ENCODE measurements at regions not wholly inside any gene's neighbourhood (a gene's known extent, or its start where the extent isn't known, plus 50 kb on each side); places are given as distances from the start of the nearest gene placed in this dataset.
A peak's percentile ranks its signal among the peaks of the same experiment; 100 is the strongest.

DNA sequence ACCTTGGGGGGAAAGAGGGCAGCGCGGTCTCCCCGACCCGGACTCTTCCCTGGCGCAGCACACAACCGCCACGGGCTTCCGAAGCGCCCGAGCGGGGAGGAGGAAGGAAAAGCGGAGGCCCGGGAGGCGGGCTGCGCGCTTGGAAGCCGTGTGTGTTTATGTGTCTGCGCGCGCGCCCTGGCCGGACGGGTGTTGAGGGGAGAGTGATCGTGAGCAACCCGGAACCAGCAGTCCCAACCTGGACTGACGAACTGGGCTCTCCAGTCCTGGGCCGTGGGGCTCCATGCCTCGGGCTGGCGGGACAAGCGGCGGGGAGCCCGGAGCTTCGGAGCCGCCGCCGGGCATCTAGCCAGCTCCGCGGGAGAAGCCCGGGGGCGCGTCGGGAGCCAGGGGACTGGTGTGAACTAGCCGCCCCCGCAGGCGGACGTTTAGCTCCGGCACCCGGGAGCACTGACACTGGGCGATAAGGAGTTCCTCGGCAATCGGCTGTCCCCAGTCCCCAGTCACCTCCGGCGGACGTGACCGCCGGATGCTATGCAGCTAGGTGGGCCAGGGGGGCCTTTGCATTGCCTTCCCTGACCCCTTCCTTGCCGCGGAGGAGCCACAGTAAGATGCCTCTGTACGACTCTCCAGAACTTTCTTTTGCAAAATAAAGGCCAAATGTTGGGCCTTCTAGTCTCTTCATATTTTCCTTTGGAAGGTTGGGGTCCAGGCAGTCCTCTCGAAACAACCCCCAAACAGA, 74.8 kb upstream of the BCOR start:
- H3K36me3 ChIP-seq (replicated peaks): no peaks in the 10 kb centered on the region
- DNase-seq: no peak
- peak overlapping the region; percentile 46 for H3K4me3 ChIP-seq (ENCODE audit: low read depth, low read length)
- H3K27me3 ChIP-seq (replicated peaks): no peaks in the 10 kb centered on the region
- TF ChIP-seq, protein P1, sequence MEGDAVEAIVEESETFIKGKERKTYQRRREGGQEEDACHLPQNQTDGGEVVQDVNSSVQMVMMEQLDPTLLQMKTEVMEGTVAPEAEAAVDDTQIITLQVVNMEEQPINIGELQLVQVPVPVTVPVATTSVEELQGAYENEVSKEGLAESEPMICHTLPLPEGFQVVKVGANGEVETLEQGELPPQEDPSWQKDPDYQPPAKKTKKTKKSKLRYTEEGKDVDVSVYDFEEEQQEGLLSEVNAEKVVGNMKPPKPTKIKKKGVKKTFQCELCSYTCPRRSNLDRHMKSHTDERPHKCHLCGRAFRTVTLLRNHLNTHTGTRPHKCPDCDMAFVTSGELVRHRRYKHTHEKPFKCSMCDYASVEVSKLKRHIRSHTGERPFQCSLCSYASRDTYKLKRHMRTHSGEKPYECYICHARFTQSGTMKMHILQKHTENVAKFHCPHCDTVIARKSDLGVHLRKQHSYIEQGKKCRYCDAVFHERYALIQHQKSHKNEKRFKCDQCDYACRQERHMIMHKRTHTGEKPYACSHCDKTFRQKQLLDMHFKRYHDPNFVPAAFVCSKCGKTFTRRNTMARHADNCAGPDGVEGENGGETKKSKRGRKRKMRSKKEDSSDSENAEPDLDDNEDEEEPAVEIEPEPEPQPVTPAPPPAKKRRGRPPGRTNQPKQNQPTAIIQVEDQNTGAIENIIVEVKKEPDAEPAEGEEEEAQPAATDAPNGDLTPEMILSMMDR (IDR thresholded peaks at IDR 0.05; ENCODE audit: low read depth, low read length, missing control alignments): no peak
- in situ Hi-C loops (cut with HindIII; ENCODE audit: low pct_ligation_motif_present, low sequenced_read_pairs): no loop called here
- H3K27ac ChIP-seq: peak overlapping the region; percentile 37

DNA sequence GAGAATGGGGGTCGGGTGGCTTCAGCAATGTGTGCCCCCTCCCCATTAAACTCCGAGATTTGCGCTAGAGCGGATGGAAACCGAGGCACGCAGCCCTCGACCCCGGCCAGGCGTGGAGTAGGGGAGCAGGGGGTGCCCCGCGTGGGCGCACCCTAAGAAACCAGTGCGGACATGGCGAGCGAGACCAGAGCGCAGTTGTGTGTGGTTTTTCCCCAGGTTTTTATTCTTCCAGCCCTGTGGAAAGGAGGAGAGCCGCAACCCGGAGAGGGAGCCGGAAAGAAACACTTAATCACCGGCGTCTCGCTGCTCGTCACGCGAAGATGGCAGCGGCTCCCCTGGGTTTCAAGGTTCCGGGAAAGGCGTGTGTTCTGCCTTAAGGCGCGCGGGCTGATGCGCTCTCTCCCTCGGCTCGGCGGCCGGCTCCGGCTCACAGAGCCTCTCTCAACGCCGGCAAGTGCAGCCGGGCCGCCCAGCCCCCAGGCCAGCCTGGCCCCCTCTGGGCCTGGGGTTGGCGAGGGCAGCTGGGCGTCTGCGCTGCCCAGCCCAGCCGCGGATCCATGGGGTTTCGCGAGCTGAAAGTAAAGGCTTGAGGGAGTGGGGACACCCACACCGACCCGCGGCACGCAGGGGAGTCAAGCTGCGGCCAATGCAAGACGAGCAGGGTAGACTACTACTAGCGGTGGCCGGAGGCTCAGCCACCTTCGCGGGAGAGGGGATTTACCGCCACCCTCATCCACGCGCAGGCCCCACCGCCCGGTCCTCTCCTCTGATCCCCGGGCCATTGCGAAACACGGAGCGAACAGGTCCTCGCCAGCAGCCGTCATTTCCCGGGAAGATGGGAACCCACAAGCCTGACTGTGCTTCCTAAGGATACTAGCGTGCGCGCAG, 74.0 kb upstream of the BCOR start:
- in situ Hi-C loops (cut with HindIII; ENCODE audit: low pct_ligation_motif_present, low sequenced_read_pairs): no loop called here
- Histone ChIP-seq H3K27ac (peak overlapping the region; percentile 49), H3K4me3 (ENCODE audit: low read depth, low read length) (peak overlapping the region; percentile 46), H3K27me3 (replicated peaks) (no peaks in the 10 kb centered on the region), H3K36me3 (replicated peaks) (no peaks in the 10 kb centered on the region)
- no peak for DNase-seq
- TF ChIP-seq, protein P1 (IDR thresholded peaks at IDR 0.05; ENCODE audit: low read depth, low read length, missing control alignments): no peak

DNA sequence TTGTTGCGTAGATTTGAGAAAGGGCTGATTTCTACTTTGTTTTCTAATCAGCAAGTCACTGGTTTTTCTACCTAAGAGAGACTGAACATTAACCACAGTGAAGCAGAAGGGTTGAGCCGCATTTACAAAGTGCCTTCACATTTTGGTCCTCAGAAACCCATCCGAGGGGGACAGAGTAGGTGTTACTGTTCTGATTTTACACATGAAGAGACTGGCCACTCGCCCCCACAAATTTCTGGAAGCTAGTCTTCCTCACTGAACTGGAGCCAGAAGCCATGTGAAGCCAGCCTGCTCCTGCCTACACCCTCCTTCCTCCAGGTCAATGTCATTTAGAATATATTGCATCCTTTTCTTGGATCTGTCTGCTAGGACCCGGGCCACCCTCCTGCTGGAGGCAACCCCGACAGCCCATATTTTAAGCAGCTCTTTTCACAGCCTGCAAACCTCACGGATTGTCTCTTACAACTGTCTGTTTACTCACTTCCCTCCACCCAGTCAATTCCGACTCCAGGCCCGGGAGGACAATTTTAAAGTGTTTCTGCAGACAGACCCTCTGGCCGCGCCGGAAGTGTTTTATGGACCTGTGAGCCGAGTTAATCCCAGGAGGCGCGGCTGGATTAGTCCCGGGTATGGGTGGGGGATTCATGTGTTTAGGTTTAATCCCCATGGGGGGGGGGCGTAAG, 73.2 kb upstream of the BCOR start:
- Histone ChIP-seq H3K36me3 (replicated peaks) (no peaks in the 10 kb centered on the region), H3K27ac (no peak overlapping the region), H3K27me3 (replicated peaks) (no peaks in the 10 kb centered on the region), H3K4me3 (ENCODE audit: low read depth, low read length) (peak overlapping the region; percentile 46)
- no peak for DNase-seq
- TF ChIP-seq, protein P1 (IDR thresholded peaks at IDR 0.05; ENCODE audit: low read depth, low read length, missing control alignments): no peak
- in situ Hi-C loops (cut with HindIII; ENCODE audit: low pct_ligation_motif_present, low sequenced_read_pairs): no loop called here

DNA sequence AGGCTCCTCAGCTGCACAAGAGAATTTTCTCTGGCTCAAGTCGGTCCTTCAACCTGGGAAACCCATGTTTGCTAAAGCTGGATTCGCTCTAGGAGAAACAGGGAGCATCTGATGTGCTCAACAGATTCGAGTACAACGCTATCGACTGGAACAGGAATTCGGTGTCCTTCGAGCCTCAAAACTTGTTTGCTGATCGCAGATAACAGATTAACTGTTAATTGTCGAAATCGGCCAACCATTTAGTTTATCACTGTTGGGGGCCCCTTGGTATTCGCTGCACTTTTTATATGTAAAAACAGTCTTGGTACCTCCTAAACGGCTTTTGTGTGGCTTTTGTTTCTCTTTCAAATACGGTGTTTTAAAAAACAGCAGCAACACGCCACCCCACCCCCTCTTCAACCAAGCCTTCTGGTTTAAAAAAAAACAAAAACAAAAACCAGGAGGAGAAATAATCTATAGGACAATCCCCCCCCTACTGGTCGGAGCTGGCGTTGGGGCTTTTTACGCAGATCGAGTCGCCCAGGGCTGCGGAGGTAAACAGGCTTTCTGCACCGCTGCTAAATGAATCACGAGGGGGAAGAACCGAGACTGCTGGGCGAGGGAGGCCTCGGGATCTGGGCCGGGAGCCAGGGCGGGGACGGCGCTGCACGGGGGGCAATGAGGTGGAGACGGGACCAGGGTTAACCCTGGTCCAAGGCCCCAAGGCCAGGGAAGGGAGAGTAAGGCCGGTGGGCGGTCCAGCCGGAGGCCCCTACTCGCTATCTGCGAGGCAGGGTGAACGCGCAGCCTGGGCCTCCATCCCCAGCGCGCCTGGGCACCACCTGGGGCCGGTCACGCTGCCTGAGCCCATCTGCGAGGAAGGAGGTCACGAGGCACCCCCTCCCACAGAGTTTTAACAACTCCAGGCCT, 71.7 kb upstream of the BCOR start:
- in situ Hi-C loops (cut with HindIII; ENCODE audit: low pct_ligation_motif_present, low sequenced_read_pairs): no loop called here
- H3K27ac ChIP-seq: no peak overlapping the region
- H3K4me3 ChIP-seq (ENCODE audit: low read depth, low read length): no peak overlapping the region
- no peaks in the 10 kb centered on the region for H3K36me3 ChIP-seq (replicated peaks)
- no peaks in the 10 kb centered on the region for H3K27me3 ChIP-seq (replicated peaks)
- peak; percentile 77 for DNase-seq
- TF ChIP-seq, protein P1 (IDR thresholded peaks at IDR 0.05; ENCODE audit: low read depth, low read length, missing control alignments): peak; percentile 71

DNA sequence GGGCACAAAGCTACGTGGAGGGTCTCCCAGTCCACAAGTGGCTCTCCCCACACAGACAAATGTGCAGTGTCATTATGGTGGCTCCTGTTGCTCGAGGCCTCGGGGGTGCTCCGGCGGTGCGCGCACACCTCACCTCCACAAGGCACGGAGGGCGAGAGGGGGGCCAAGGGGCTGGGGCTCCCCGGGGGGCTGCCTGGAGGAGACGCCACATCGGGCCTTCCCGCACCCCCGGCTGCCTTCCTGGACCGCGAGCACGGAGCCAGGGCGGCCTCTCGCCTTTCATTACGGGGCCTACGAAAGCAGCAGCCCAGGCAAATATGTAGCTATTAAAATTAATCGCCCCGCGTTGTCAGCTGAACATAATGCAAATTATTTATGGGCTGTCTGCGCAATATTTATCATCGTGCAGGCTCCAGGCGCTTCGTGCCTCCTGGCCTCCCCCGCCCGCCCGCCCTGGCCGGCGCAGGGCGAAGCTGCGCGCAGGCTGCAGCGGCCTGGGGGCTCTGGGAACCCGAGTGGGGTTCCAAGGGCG, 70.8 kb upstream of the BCOR start:
- Histone ChIP-seq H3K27me3 (replicated peaks) (no peaks in the 10 kb centered on the region), H3K4me3 (ENCODE audit: low read depth, low read length) (no peak overlapping the region), H3K36me3 (replicated peaks) (no peaks in the 10 kb centered on the region), H3K27ac (no peak overlapping the region)
- no peak for DNase-seq
- in situ Hi-C loops (cut with HindIII; ENCODE audit: low pct_ligation_motif_present, low sequenced_read_pairs): no loop called here
- TF ChIP-seq, protein P1 (IDR thresholded peaks at IDR 0.05; ENCODE audit: low read depth, low read length, missing control alignments): no peak

All from brain microvascular endothelial cell (primary cell).